ENCODE measurements at regions not wholly inside any gene's neighbourhood (a gene's known extent, or its start where the extent isn't known, plus 50 kb on each side); places are given as distances from the start of the nearest gene placed in this dataset.

GRCh38 chr5:74226716-74227485 lies 413.6 kb downstream of the ENC1 start:
- no peak for DNase-seq (ENCODE audit: low read depth)

- DNase-seq (ENCODE audit: low read depth): no peak
Measured at GRCh38 chr5:74225587-74225986, 414.9 kb downstream of the ENC1 start.

DNA sequence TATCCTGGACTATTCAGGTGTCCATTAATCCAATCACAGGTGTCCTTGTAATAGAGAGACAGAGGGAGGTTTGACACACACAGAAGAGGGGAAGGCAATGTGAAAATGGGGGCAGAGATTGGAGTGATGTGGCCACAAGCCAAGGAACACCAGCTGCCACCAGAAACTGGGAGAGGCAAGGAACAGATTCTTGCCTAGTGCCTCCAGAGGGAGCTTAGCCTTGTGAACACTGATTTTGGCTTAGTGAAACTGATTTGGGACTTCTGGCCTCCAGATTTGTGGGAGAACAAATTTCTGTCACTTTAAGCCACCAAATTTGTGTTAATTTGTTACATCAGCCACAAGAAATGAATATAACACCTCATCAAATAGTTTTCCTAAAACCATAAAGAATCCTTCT lies 416.2 kb downstream of the ENC1 start:
- no peak for DNase-seq (ENCODE audit: low read depth)

DNA sequence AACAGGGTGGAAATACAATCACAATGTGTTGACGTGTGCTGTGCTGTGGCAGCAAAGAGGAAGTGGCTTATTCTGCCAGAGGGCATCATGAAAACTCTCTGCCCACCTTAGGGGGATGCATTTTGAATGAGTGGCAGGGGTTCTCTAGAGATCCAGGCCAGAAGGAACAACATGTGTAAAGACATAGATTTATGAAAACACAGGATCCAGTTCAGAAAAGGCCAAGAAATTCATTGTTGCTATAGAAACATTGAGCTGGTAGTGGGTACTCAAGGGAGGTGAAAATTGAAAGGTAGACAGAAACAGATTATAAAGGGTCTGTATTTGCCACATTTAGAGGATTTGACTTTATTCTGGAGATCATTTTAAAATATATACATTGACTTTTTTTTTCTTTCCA lies 417.7 kb downstream of the ENC1 start:
- DNase-seq (ENCODE audit: low read depth): no peak

- DNase-seq (ENCODE audit: low read depth): no peak
Measured at GRCh38 chr5:74221413-74221812, 419.1 kb downstream of the ENC1 start.

DNA sequence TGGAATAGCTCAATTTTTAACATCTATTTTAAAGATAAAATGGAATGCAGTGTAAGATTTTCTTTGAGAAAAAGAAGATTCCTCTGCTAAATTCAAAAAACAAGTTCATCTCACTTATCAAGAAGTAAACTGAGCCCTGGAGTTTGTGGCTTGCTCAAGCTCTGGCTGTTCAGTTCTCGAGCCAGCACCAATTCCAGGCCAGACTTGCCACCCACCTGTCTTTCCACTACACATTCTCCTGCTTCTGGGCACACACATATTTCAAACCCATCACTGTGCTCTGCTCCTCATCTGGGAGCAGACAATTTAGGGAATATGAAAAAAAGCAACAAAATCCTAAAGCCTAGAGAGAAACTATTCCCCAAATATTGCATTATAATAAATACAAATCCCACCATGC lies 424.5 kb downstream of the ENC1 start:
- DNase-seq (ENCODE audit: low read depth): no peak

- DNase-seq (ENCODE audit: low read depth): peak; percentile 21
Measured at GRCh38 chr5:74212336-74212735, 428.2 kb downstream of the ENC1 start.

DNA sequence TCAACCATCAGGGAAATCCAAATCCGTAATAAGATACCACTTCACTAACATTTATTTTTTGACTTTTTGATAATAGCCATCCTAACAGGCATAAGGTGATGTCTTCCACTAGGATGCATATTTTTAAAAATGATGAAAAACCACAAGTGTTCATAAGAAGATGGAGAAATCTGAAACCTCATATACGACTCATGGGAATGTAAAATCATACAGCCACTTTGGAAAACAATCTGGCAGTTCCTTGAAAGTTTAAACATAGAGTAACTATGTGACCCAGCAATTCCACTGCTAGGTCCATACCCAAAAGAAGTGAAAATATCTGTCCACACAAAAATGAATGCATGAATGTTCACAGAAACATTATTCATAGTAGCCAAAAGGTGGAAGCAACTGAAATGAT lies 431.0 kb downstream of the ENC1 start:
- no peak for DNase-seq (ENCODE audit: low read depth)

DNA sequence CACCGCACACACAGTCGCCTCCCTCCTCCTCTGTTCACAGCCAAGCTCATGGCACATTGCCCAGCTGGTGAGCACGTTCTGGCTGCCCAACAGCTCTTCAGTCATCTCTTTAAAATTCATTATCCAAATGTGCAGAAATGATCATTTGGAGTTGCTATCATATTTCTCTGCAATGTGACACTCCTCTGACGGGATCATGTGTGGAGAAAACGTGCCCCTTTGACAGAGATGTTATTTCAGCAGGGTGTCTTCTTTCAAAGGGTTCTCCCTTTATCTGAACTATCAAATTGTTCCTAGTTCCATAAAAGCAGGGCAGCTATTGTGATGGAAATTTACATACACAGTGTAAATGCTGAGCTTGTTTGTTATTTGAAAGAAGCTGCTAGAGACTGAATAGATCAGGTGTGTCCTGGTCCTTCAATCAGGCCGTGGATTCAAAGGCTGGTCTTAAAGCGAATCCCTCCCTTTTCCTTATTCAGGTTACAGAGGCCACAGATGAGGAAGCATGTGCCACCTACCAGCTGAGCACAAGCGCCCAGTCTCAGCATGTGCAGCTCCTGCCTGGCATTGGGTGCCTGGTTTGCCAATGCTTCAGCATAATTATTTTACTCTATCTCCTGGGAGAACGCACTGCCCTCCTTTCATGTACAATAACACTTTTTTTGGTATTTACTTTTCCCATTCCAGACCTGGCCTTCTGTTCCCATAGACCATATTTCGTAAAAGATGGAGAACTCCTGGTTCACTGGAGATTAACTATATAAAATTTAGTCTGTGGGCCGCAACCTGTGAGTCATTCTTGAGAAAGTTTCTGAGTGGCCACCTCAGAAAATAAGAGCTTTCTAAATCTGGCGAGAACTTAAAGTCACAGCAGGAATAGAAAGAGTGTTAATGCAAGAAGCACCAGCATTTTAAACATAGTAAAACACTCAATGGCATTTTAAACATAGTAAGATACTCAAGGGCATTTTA lies 433.7 kb downstream of the ENC1 start:
- DNase-seq (ENCODE audit: low read depth): no peak

DNA sequence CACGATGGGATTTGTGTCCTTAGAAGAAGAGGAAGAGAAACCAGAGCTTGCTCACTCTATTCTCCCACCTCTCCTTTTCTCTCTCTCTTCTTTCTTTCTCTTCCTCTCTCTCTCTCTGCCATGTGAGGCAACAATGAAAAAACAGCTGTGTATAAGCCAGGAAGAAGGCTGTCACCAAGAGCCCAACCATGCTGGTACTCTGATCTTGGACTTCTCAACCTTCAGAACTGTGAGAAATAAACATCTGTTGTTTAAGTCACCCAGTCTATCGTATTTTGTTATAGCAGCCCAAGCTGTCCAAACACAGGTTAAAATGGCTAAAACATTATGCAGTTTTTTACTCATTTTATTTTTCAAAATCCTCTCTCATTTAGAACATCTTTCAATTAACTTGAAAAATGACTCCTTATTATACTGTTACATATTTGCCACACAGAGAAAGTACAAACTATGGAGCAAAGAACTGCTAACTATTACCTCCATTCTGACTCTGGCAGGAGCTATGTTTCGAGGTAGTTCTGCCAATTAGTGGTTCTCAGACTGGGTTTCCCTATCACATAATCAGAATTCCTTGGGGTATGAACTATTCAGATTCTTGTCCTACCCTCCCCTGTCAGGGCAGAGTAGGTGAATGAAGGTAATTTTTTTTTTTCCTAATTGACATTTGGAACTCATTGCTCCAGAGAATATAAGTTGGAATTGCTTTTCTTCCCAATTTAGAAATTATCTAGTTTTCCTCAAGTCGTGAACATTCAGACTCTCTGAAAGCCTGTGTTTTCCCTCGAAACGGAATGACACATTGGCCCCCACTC lies 434.6 kb downstream of the ENC1 start:
- no peak for DNase-seq (ENCODE audit: low read depth)

DNA sequence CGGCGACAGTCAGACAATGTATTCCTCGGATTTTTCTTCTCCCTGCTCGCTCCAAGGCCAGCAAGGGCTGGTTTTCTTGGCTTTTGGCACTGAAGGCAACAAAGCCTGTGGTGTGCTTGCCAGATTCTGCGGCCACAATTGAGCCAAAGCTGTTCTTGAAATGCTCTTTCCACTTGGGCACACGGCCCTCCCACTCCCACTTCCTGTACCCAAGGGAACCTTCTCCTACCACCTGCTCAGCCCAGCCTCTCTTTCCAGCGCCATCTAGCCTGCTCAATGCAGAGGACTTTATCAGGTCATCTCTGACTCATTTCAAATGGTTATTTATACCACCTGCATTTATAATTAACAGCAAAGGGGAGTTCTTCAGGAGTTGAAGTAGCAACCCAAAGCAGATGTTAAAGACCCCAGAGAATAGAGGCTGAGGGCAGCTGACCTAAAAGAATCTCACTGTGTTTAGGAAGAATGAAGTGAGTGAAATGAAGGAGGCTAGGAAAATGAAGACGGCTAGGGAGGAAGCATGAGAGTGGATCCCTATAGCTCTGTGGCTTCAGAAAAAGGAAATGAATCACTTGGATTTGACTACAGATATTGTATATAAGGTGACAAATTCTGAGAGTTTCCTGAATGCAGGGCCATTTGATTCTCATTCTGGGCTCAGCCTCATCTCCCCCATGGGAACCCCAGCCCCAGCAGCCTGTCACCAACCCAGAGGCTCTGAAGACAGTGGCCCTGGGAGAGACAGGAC lies 439.0 kb downstream of the ENC1 start:
- DNase-seq (ENCODE audit: low read depth): no peak

DNA sequence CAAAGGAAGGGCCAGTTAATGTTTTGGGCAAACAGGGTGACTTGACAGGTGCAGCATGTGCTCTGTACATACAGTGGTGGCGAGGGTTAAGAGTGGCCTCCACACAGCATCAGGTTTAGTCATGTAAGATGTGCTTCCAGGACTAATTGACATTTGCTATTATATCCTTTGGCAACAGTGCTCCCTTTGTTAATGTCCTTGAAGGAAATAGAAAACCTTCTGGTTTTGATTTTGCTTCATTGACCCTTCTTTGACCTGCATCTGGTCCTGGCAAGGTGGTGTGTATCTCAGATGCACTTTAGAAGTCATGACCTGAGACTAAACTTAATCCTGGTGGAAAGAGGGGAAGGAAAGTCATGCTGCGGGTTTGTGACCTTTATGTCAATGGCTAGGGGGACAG lies 440.0 kb downstream of the ENC1 start:
- DNase-seq (ENCODE audit: low read depth): no peak

- no peak for DNase-seq (ENCODE audit: low read depth)
Measured at GRCh38 chr5:74199436-74200210, 440.9 kb downstream of the ENC1 start.

DNA sequence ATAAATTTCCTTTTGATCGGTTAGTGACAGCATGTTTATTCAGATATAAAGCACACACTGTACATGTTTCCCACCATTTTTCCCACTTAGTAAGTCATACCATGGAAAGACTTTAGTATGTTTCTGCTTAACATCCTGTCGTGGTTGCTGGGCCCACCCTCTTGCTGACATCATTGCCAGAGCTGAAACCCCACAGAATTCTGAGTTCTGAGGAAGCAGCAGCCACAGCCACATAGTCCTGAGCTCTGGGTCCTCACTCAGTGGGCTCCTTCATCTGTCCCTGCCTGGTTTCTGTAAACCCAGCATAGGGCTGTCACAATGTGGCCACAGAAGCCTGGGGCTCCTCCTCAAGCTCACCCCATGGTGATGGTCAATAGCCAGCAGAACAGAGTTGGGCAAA lies 441.5 kb downstream of the ENC1 start:
- DNase-seq (ENCODE audit: low read depth): no peak

DNA sequence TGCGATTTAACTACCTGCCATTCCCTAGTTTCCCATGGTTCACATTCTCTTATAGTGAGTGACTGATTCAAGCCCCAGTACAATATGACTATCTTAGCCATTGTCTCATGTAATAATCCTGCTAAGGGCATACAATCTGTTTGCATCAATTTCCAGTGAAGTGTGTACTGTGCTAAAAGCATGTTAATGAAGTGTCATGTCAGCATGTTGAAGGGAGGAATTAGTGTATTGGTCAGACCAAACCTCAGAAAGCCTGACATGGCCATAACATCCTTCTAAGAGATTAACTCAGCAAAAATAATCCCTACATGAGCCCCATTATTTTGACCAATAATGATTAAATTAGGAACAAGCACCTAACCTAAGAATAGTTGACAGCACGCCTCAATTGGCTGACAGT lies 442.4 kb downstream of the ENC1 start:
- no peak for DNase-seq (ENCODE audit: low read depth)

GRCh38 chr5:74196233-74196632 lies 444.3 kb downstream of the ENC1 start:
- DNase-seq (ENCODE audit: low read depth): no peak

DNA sequence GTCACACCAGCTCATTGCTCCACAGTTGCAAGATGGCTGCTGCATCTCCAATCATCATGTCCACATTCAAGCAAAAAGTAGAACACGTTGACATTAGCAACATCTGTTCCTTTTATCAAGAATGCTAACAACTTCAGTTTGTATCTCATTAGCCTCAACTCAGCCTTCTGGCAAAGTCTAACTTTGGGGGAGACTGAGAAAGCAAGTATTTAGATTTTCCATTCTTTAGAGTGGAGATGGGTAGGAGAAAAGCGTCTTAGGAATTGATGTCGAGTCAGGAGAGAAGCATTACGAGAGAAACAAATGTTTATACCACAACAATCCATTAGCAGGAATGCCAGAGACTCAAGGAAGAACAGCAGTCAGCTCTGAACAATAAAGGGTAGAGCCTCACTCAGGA lies 446.3 kb downstream of the ENC1 start:
- no peak for DNase-seq (ENCODE audit: low read depth)

GRCh38 chr5:74192606-74193299 lies 447.8 kb downstream of the ENC1 start:
- DNase-seq (ENCODE audit: low read depth): no peak

DNA sequence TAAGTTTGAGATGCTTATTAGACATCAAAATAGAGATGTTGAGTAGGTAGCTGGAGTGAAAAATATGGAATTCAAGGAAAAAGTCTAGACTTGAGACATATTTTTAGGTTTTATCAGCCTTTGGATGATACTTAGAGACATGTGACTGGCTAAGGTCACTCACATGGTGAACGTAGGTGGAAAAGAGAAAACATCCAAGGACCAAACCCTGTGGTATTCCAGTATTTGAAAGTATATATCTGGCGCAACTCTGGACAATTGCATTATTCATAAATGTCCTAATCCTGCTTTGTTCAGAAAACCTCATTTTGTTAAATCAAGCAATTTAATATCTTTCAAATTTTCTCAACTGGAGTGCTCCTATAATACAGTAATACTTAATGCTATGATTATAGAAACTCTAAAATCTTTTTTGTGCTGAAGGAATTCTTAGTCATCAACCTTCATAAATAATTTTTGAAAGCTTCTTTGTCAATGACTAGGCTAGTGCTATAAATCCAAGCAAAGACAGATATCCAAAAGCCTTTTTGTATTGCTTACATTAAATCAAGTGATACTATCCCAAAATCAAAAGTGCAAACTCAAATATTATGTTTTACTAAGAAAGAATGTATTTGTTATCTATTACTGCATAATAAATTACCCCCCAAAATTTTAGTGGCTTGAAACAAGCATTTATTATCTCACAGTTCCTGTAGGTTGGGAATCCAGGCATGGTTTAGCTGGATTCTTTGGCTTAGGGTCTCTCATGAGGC lies 452.0 kb downstream of the ENC1 start:
- DNase-seq (ENCODE audit: low read depth): no peak

DNA sequence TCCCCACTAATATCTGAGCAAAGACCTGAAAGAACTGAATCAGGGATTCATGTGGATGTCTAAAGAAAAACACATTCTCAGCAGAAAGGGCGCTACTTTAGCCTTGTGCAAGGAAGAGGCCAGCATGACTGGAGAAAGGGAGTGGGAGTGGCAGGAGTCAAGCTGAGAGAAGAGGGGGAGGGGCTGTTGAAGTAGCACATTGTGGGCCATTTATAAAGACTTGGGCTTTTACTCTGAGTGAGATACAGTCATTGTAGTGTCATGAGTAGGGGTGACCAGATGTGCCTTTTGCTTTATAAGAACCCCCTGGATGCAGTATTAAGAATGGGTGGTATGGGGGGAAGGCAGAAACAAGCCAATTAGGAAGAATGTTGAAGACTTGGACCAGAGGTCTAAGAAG lies 452.8 kb downstream of the ENC1 start:
- DNase-seq (ENCODE audit: low read depth): no peak
